Body of pancreas (tissue), 4 donors: ENCODE measurements at regions not wholly inside any gene's neighbourhood (a gene's known extent, or its start where the extent isn't known, plus 50 kb on each side); places are given as distances from the start of the nearest gene placed in this dataset.

Source experiments
- POLR2A ChIP-seq, 3 donors: fragments of 450-650 bp; IDR thresholded peaks; one replicate each; pipeline ENCODE4 v1.6.1; 2016; ENCODE audit warnings: antibody characterized with exemption in 3 of 3, mild to moderate bottlenecking in 2 of 3
- TF ChIP-seq, protein P1 (sequence below), 7 experiments: fragments of 450-650 bp in 4 of 7; fragments of 200-600 bp in 3 of 7; sonication (generic) in 3 of 7; IDR thresholded peaks; one replicate each; pipeline ENCODE4 v1.5.1; 2016 to 2019; ENCODE audit warnings: antibody characterized with exemption in 7 of 7

DNA sequence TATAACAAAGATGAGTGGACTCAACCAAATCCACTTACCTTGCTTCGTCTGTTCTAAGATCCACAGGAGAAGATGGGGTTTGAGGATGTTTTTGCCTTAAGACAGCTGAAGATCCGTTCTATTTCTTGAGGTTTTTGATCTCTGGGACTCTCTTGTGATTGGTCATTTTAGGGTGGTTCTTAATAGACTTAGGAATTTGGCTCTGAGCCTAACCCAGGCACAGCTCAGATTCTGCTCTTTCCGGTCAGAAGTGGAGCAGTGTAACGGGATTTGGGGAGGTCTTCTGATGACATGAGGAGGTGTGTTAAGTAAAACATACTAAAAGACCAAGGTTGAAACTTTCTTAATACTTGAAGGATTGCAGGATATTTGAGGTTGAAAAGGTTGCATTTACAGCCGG is 166.9 kb downstream of the DMRT2 start:
- TF ChIP-seq, protein P1, sequence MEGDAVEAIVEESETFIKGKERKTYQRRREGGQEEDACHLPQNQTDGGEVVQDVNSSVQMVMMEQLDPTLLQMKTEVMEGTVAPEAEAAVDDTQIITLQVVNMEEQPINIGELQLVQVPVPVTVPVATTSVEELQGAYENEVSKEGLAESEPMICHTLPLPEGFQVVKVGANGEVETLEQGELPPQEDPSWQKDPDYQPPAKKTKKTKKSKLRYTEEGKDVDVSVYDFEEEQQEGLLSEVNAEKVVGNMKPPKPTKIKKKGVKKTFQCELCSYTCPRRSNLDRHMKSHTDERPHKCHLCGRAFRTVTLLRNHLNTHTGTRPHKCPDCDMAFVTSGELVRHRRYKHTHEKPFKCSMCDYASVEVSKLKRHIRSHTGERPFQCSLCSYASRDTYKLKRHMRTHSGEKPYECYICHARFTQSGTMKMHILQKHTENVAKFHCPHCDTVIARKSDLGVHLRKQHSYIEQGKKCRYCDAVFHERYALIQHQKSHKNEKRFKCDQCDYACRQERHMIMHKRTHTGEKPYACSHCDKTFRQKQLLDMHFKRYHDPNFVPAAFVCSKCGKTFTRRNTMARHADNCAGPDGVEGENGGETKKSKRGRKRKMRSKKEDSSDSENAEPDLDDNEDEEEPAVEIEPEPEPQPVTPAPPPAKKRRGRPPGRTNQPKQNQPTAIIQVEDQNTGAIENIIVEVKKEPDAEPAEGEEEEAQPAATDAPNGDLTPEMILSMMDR (IDR thresholded peaks at IDR 0.05): no peak
- no peak for TF ChIP-seq POLR2A (IDR thresholded peaks at IDR 0.05)
